OCI-LY7 (cell line): ENCODE measurements at regions not wholly inside any gene's neighbourhood (a gene's known extent, or its start where the extent isn't known, plus 50 kb on each side); places are given as distances from the start of the nearest gene placed in this dataset.

Experiments used
- EZH2phosphoT487 ChIP-seq: fragments of 200-600 bp; sonication (generic); IDR thresholded peaks from 2 replicates; pipeline ENCODE4 v1.6.1; 2018; ENCODE audit warnings: low read depth, borderline replicate concordance, mild to moderate bottlenecking, mixed run types, antibody characterized with exemption, low read length, moderate library complexity, mixed read lengths
- TF ChIP-seq, protein P1 (sequence below): fragments of 200-600 bp; sonication (generic); conservative IDR thresholded peaks from 2 replicates; pipeline ENCODE4 v1.5.1; 2014; ENCODE audit warnings: mild to moderate bottlenecking, antibody characterized with exemption, low read length, moderate library complexity, mixed read lengths

DNA sequence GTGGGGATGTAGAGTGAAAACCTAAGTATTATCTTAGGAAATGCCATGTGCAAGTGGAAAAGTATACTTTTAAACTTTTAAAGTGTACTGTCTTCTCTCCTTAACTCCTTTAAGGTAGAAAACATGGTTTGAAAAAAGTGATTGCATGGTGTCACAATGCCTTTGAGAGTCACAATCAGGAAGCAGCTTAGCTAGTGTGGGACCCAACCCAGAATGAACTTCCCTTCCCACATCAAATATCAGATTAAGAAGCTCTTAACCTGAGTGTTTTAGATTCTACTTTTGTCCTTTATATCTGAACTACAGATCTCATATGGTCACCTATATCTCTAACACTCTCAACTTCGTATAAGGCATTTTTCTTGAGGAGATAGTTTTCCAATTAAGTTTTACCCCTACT is 266.6 kb downstream of the KDM5D start:
- TF ChIP-seq, protein P1, sequence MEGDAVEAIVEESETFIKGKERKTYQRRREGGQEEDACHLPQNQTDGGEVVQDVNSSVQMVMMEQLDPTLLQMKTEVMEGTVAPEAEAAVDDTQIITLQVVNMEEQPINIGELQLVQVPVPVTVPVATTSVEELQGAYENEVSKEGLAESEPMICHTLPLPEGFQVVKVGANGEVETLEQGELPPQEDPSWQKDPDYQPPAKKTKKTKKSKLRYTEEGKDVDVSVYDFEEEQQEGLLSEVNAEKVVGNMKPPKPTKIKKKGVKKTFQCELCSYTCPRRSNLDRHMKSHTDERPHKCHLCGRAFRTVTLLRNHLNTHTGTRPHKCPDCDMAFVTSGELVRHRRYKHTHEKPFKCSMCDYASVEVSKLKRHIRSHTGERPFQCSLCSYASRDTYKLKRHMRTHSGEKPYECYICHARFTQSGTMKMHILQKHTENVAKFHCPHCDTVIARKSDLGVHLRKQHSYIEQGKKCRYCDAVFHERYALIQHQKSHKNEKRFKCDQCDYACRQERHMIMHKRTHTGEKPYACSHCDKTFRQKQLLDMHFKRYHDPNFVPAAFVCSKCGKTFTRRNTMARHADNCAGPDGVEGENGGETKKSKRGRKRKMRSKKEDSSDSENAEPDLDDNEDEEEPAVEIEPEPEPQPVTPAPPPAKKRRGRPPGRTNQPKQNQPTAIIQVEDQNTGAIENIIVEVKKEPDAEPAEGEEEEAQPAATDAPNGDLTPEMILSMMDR, result no peak
- TF ChIP-seq EZH2phosphoT487, result no peak
